GM12878 (cell line): ENCODE measurements at regions not wholly inside any gene's neighbourhood (a gene's known extent, or its start where the extent isn't known, plus 50 kb on each side); places are given as distances from the start of the nearest gene placed in this dataset.

Source experiments
- ATAC-seq: fragments of 200-7000 bp; cut with Tn5 transposase; 3 replicates; pipeline ENCODE4 v1.9.1; 2020; ENCODE audit warnings: mild to moderate bottlenecking, moderate library complexity
- BruUV-seq: library from RNA; stranded (reverse); fragments of 400-500 nt; replicated peaks from 2 replicates; lab custom pipeline; 2021; lab: Mats Ljungman, UMichigan
- CTCF ChIA-PET: fragments of 300-600 bp; sonication (Branson Sonifier 250); formaldehyde crosslinking; extraction: SDS; loops from one replicate; lab custom pipeline; 2021; ENCODE audit warnings: inconsistent platforms; lab: Yijun Ruan, JAX
- POLR2A ChIA-PET: fragments of 350-600 bp; formaldehyde crosslinking; extraction: SDS; loops from one replicate; lab custom pipeline; 2021; ENCODE audit warnings: inconsistent platforms; lab: Charles Lee
- RAD21 ChIA-PET: fragments of 300-600 bp; sonication (Branson Sonifier 250); formaldehyde crosslinking; loops from one replicate; lab custom pipeline; 2023; ENCODE audit warnings: antibody characterized with exemption; ENCODE audit not compliant: unreplicated experiment; lab: Charles Lee
- SMC1A ChIA-PET: fragments of 300-600 bp; sonication (Branson Sonifier 250); formaldehyde crosslinking; loops from one replicate; lab custom pipeline; 2023; ENCODE audit not compliant: unreplicated experiment, uncharacterized antibody; lab: Charles Lee
- DNase-seq: peaks from one replicate; pipeline ENCODE4 v3.0.0-alpha.2; 2011; ENCODE audit warnings: low read depth, low spot score
- FAIRE-seq: peaks from 3 replicates; lab custom pipeline; 2011; peaks lifted over from hg19 to GRCh38; lab: Jason Lieb, UNC
- H2AFZ ChIP-seq: 2 replicates; pipeline ENCODE4 v1.6.0; 2011; ENCODE audit warnings: low read depth, low read length, control low read depth; ENCODE audit not compliant: control insufficient read depth
- H3K27ac ChIP-seq: 2 replicates; pipeline ENCODE4 v1.5.1; 2011; ENCODE audit warnings: control low read depth; ENCODE audit not compliant: control insufficient read depth, insufficient read depth
- H3K27me3 ChIP-seq, 2 experiments: replicated peaks in 1 of 2; 2 replicates each; pipeline versions ENCODE4 v1.6.0 to v1.6.1; 2011; ENCODE audit warnings: low read length in 1 of 2; ENCODE audit not compliant: control insufficient read depth in 2 of 2, insufficient read depth in 2 of 2
- H3K36me3 ChIP-seq, 2 experiments: 2 replicates each; pipeline ENCODE4 v1.5.1; 2011; ENCODE audit warnings: low read length in 1 of 2; ENCODE audit not compliant: control insufficient read depth in 2 of 2, insufficient read depth in 2 of 2
- H3K4me1 ChIP-seq: 2 replicates; pipeline ENCODE4 v1.6.1; 2011; ENCODE audit warnings: mild to moderate bottlenecking, low read length, moderate library complexity, mixed read lengths; ENCODE audit not compliant: control insufficient read depth, insufficient read depth
- H3K4me2 ChIP-seq: 2 replicates; pipeline ENCODE4 v1.6.0; 2011; ENCODE audit warnings: control low read depth; ENCODE audit not compliant: control insufficient read depth, insufficient read depth
- H3K4me3 ChIP-seq: fragments of 200-600 bp; sonication (generic); 2 replicates; pipeline ENCODE4 v1.5.1; 2016
- H3K79me2 ChIP-seq: 2 replicates; pipeline ENCODE4 v1.6.0; 2011; ENCODE audit warnings: low read length; ENCODE audit not compliant: control insufficient read depth, insufficient read depth
- H3K9ac ChIP-seq: 2 replicates; pipeline ENCODE4 v1.8.0; 2011; ENCODE audit warnings: low read length, control low read depth, mixed read lengths; ENCODE audit not compliant: control insufficient read depth, insufficient read depth
- H3K9me3 ChIP-seq: replicated peaks from 3 replicates; pipeline ENCODE4 v1.5.1; 2011; ENCODE audit warnings: mild to moderate bottlenecking, low read length; ENCODE audit not compliant: control insufficient read depth, insufficient read depth
- H4K20me1 ChIP-seq: 2 replicates; pipeline ENCODE4 v1.6.0; 2011; ENCODE audit not compliant: control insufficient read depth, insufficient read depth
- ATF7 ChIP-seq: fragments of 450-650 bp; IDR thresholded peaks from 2 replicates; pipeline ENCODE4 v1.6.1; 2016; ENCODE audit warnings: low read depth, mild to moderate bottlenecking
- CBX5 ChIP-seq: sonication (generic); IDR thresholded peaks from 2 replicates; pipeline ENCODE4 v1.6.1; 2016; ENCODE audit warnings: low read depth, moderate library complexity, mild to moderate bottlenecking, inconsistent platforms
- CHD4 ChIP-seq: fragments of 200-600 bp; sonication (generic); IDR thresholded peaks from 2 replicates; pipeline ENCODE4 v1.6.1; 2016; ENCODE audit warnings: mild to moderate bottlenecking
- FOS ChIP-seq: IDR thresholded peaks from 3 replicates; pipeline ENCODE4 v1.6.1; 2011; ENCODE audit warnings: borderline replicate concordance; ENCODE audit not compliant: insufficient read length; ENCODE audit errors: extremely low read depth
- KAT2A ChIP-seq: conservative IDR thresholded peaks from 2 replicates; pipeline ENCODE4 v1.6.1; 2011; ENCODE audit warnings: low read depth, low read length; ENCODE audit not compliant: control insufficient read depth
- MYC ChIP-seq: IDR thresholded peaks from 2 replicates; pipeline ENCODE4 v1.6.1; 2011; ENCODE audit warnings: mild to moderate bottlenecking, low read length, moderate library complexity, inconsistent platforms; ENCODE audit not compliant: insufficient read depth, insufficient replicate concordance, insufficient read length, severe bottlenecking
- NRF1 ChIP-seq: conservative IDR thresholded peaks from 2 replicates; pipeline ENCODE4 v1.6.1; 2011; ENCODE audit warnings: mild to moderate bottlenecking, low read depth, low read length, improper control_type of control experiment
- SIN3A ChIP-seq: IDR thresholded peaks from 2 replicates; pipeline ENCODE4 v1.6.1; 2012; ENCODE audit warnings: low read depth, low read length, improper control_type of control experiment
- SPI1 ChIP-seq: IDR thresholded peaks from 2 replicates; pipeline ENCODE4 v1.6.1; 2011; ENCODE audit warnings: low read depth, mild to moderate bottlenecking, low read length, moderate library complexity, borderline replicate concordance; ENCODE audit not compliant: insufficient read depth
- ZNF274 ChIP-seq: IDR thresholded peaks from one replicate; pipeline ENCODE4 v1.8.0; 2011; ENCODE audit not compliant: insufficient read length, insufficient read depth
- WGBS: methylation state at CpG from one replicate; pipeline ENCODE4 v1.1.6; 2016; ENCODE audit warnings: low lambda C conversion rate; ENCODE audit not compliant: insufficient replicate concordance, insufficient coverage; ENCODE audit errors: missing lambda C conversion rate; 5-methylcytosine and 5-hydroxymethylcytosine counted together
- in situ Hi-C: fragments of 300-500 bp; cut with MboI; formaldehyde crosslinking; loops from 9 replicates; pipeline ENCODE4 v1.14.3; 2018; ENCODE audit warnings: mixed read lengths
- intact Hi-C: fragments of 100-400 bp; cut with micrococcal nuclease; formaldehyde crosslinking; loops from one replicate; pipeline ENCODE4 v1.14.2; 2022; ENCODE audit not compliant: unreplicated experiment
- TF ChIP-seq, protein P1 (sequence below): fragments of 450-650 bp; IDR thresholded peaks from 2 replicates; pipeline ENCODE4 v1.6.1; 2017; ENCODE audit warnings: mild to moderate bottlenecking
- TF ChIP-seq, protein P2 (sequence below): fragments of 450-650 bp; IDR thresholded peaks from 2 replicates; pipeline ENCODE4 v1.6.1; 2017; ENCODE audit warnings: low read depth, mild to moderate bottlenecking, moderate library complexity
- TF ChIP-seq, protein P3 (sequence below): fragments of 450-650 bp; formaldehyde crosslinking; IDR thresholded peaks from 2 replicates; pipeline ENCODE4 v1.5.0; 2022; ENCODE audit warnings: mild to moderate bottlenecking, missing genetic modification characterization

GRCh38 chr6:47149066-47149465 lies 106.9 kb upstream of the ADGRF1 start (continued):
- TF ChIP-seq, protein P1, sequence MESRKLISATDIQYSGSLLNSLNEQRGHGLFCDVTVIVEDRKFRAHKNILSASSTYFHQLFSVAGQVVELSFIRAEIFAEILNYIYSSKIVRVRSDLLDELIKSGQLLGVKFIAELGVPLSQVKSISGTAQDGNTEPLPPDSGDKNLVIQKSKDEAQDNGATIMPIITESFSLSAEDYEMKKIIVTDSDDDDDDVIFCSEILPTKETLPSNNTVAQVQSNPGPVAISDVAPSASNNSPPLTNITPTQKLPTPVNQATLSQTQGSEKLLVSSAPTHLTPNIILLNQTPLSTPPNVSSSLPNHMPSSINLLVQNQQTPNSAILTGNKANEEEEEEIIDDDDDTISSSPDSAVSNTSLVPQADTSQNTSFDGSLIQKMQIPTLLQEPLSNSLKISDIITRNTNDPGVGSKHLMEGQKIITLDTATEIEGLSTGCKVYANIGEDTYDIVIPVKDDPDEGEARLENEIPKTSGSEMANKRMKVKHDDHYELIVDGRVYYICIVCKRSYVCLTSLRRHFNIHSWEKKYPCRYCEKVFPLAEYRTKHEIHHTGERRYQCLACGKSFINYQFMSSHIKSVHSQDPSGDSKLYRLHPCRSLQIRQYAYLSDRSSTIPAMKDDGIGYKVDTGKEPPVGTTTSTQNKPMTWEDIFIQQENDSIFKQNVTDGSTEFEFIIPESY = no peak
- no peak for TF ChIP-seq SPI1
- no peak for TF ChIP-seq ZNF274

GRCh38 chr6:47147836-47148344 lies 105.8 kb upstream of the ADGRF1 start:
- Histone ChIP-seq H4K20me1 (no peaks in the 10 kb centered on the region), H3K27me3 (peaks cover 0 to 4% of the 10 kb centered on the region in 2 experiments; a peak in 2 of 4 replicates)
- DNase-seq = no peak
- CTCF ChIA-PET = no interaction called here
- TF ChIP-seq, protein P2, sequence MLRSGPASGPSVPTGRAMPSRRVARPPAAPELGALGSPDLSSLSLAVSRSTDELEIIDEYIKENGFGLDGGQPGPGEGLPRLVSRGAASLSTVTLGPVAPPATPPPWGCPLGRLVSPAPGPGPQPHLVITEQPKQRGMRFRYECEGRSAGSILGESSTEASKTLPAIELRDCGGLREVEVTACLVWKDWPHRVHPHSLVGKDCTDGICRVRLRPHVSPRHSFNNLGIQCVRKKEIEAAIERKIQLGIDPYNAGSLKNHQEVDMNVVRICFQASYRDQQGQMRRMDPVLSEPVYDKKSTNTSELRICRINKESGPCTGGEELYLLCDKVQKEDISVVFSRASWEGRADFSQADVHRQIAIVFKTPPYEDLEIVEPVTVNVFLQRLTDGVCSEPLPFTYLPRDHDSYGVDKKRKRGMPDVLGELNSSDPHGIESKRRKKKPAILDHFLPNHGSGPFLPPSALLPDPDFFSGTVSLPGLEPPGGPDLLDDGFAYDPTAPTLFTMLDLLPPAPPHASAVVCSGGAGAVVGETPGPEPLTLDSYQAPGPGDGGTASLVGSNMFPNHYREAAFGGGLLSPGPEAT = no peak
- TF ChIP-seq NRF1 (no peak), SIN3A (no peak), MYC (no peak), FOS (no peak), CHD4 (no peak), KAT2A (no peak), CBX5 (no peak), ATF7 (no peak)
- TF ChIP-seq, protein P3, sequence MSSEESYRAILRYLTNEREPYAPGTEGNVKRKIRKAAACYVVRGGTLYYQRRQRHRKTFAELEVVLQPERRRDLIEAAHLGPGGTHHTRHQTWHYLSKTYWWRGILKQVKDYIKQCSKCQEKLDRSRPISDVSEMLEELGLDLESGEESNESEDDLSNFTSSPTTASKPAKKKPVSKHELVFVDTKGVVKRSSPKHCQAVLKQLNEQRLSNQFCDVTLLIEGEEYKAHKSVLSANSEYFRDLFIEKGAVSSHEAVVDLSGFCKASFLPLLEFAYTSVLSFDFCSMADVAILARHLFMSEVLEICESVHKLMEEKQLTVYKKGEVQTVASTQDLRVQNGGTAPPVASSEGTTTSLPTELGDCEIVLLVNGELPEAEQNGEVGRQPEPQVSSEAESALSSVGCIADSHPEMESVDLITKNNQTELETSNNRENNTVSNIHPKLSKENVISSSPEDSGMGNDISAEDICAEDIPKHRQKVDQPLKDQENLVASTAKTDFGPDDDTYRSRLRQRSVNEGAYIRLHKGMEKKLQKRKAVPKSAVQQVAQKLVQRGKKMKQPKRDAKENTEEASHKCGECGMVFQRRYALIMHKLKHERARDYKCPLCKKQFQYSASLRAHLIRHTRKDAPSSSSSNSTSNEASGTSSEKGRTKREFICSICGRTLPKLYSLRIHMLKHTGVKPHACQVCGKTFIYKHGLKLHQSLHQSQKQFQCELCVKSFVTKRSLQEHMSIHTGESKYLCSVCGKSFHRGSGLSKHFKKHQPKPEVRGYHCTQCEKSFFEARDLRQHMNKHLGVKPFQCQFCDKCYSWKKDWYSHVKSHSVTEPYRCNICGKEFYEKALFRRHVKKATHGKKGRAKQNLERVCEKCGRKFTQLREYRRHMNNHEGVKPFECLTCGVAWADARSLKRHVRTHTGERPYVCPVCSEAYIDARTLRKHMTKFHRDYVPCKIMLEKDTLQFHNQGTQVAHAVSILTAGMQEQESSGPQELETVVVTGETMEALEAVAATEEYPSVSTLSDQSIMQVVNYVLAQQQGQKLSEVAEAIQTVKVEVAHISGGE (CRISPR knock-in tag) = no peak
- TF ChIP-seq, all 136 proteins: peak for 0
- H3K4me3 ChIP-seq = no peak overlapping the region
- ChIA-PET RAD21 (no interaction called here), SMC1A (no interaction called here), POLR2A (no interaction called here)
- H3K36me3 ChIP-seq = no peaks in the 10 kb centered on the region
- no peak overlapping the region for H3K4me2 ChIP-seq
- H3K4me1 ChIP-seq = no peaks in the 10 kb centered on the region
- no TSS peak for BruUV-seq
- no peak for ATAC-seq
- no peak for FAIRE-seq
- H3K27ac ChIP-seq = no peak overlapping the region
- in situ Hi-C loops (no loop called here), intact Hi-C loops (no loop called here)
- no peak overlapping the region for H2AFZ ChIP-seq
- 29% methylated on average over 6 of the region's 6 CpGs for WGBS
- H3K79me2 ChIP-seq = no peaks in the 10 kb centered on the region
- no peak overlapping the region for H3K9ac ChIP-seq
- no peaks in the 10 kb centered on the region for H3K9me3 ChIP-seq
